Stimulated activated naive B cell treated with anti-CD40 and anti-IgM and Interleukin-4, amounts not matched to agents 10 μg/mL and 1 μg/mL and 100 μg/mL, for 72 hours (primary cell): ENCODE measurements at regions not wholly inside any gene's neighbourhood (a gene's known extent, or its start where the extent isn't known, plus 50 kb on each side); places are given as distances from the start of the nearest gene placed in this dataset.
"Not testable (repeated sequence)": the region's sequence is repeated elsewhere in the genome, so short reads cannot be mapped to it uniquely, and the experiment has no call there.

Source experiments
- ATAC-seq, 2 donors: fragments of 150-1000 bp; cut with Tn5 transposase; replicated peaks; 2 replicates each; pipeline ENCODE4 v1.10.0; 2021; ENCODE audit warnings: moderate library complexity in 1 of 2
- DNase-seq: peaks from one replicate; pipeline ENCODE4 v3.0.0; 2021
- H3K27ac Mint-ChIP-seq: one replicate; pipeline ENCODE4 v1.8.0; 2022; ENCODE audit warnings: mild to moderate bottlenecking, mixed read lengths
- H3K27me3 Mint-ChIP-seq, 2 donors: one replicate each; pipeline ENCODE4 v1.8.0; 2022; ENCODE audit warnings: mixed read lengths in 2 of 2
- H3K36me3 Mint-ChIP-seq, 2 donors: one replicate each; pipeline ENCODE4 v1.8.0; 2022; ENCODE audit warnings: mixed read lengths in 2 of 2, mild to moderate bottlenecking in 1 of 2
- H3K4me1 Mint-ChIP-seq, 2 donors: one replicate each; pipeline ENCODE4 v1.8.0; 2022; ENCODE audit warnings: mixed read lengths in 2 of 2, mild to moderate bottlenecking in 1 of 2
- H3K4me3 Mint-ChIP-seq, 2 donors: one replicate each; pipeline ENCODE4 v1.8.0; 2022; ENCODE audit warnings: mild to moderate bottlenecking in 2 of 2, mixed read lengths in 2 of 2, moderate library complexity in 1 of 2
- H3K9me3 Mint-ChIP-seq, 2 donors: one replicate each; pipeline ENCODE4 v1.8.0; 2022; ENCODE audit warnings: mixed read lengths in 2 of 2, mild to moderate bottlenecking in 1 of 2

DNA sequence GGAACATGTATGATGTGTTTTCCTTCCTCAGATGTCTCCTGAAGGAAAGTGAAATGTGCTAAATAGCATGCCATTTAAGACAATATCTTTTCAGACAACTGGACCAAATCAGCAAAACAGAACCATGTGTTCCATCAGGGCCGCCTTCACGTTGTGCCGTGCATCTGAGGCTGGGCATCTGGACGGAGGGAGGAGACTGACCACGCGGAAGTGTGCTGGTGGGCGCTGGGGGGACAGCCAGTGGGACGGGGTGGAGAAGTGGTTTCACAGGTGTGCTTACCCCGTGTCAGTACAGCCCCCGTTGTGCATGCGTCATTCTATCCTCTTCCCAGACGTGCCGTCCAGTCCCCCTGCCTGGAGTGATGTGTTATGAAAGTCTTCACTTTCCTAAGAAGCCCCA, 342.1 kb upstream of the FAT1 start:
- Mint-ChIP-seq H3K27ac (no peak overlapping the region), H3K4me3 (no peak overlapping the region), H3K9me3 (peaks cover 0 to 5% of the 10 kb centered on the region in 2 donors), H3K27me3 (no peaks in the 10 kb centered on the region), H3K36me3 (no peaks in the 10 kb centered on the region), H3K4me1 (no peaks in the 10 kb centered on the region)
- ATAC-seq (no peak), DNase-seq (no peak)

DNA sequence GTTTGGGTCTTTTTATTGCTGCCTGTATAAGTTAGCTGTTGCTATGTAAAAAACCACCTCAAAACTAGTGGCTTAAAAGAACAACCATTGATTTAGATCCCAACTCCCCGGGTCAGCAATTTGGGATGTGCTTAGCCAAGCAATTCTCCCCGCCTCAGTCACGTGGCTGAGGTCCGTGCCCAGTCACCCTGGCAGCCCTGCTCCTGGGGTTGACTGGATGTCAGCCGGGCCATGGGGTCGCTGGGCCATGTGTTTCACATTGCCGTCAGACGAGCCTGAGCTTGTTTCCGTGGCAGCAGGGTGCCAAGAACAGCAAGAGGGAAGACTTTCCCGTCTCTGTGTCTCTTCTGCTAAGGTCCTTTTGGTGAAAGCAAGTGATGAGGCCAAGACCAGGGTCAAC, 345.7 kb upstream of the FAT1 start:
- Mint-ChIP-seq H3K9me3 (peaks cover 2 to 7% of the 10 kb centered on the region in 2 donors), H3K27me3 (no peaks in the 10 kb centered on the region), H3K27ac (no peak overlapping the region), H3K4me3 (no peak overlapping the region), H3K4me1 (no peaks in the 10 kb centered on the region), H3K36me3 (no peaks in the 10 kb centered on the region)
- no peak for DNase-seq
- no peak for ATAC-seq

- Mint-ChIP-seq H3K9me3 (peaks cover 2 to 7% of the 10 kb centered on the region in 2 donors), H3K27ac (no peak overlapping the region), H3K4me1 (no peaks in the 10 kb centered on the region), H3K27me3 (no peaks in the 10 kb centered on the region), H3K36me3 (no peaks in the 10 kb centered on the region), H3K4me3 (no peak overlapping the region)
- ATAC-seq (no peak), DNase-seq (no peak)
These were observed 346.5 kb upstream of the FAT1 start for GRCh38 chr4:187070158-187070557.

DNA sequence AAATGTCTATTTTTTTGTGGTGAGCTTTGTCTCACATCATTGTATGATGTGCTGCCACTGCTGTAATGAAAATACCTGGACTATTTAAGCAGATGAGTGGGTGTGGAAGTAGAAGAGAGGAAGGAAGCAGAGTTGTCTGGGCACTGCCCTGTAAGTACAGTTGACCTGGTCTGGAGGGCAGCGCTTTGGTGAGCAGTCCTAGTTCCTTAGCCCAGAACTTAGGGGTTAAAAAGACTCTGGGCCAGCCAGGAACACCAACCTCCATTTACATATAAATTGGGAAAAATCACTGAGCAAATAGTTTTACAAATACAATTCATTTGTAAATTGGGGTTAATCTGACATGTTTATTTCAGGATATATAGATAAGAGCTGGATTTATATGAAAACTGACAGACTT, 347.1 kb upstream of the FAT1 start:
- Mint-ChIP-seq H3K4me3 (no peak overlapping the region), H3K4me1 (no peaks in the 10 kb centered on the region), H3K36me3 (no peaks in the 10 kb centered on the region), H3K27me3 (no peaks in the 10 kb centered on the region), H3K9me3 (peaks cover 2 to 7% of the 10 kb centered on the region in 2 donors), H3K27ac (no peak overlapping the region)
- DNase-seq (no peak), ATAC-seq (no peak)

DNA sequence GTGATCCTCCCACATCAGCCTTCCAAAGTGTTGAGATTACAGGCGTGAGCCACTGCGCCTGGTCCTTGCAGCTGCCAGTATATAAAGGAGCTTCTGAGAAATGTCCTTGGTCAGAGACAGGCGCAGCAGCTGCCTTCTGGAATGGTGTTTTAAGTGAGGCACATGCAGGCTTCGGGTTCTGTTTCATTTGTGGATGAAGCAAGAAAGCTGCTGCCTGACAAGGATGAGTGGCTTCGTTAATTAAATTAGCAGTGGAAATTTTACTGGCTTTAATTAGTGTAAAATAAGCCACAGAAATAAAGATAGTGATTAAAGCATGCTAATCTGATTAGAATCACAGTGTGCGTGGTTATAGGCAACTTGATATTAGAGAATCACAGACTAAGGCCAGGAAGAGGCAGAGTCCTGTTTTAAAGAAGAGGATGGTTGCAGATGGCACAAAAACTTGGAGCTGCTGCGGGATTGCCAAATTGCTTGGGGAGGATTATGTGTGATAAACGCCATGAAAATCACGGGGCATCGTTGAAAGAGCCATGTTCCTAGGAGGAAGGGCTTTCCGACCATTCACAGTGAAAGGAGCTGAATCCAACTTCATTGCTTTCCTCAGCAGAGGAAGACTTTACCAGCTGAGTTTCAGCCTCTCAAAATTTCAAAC, 348.4 kb upstream of the FAT1 start:
- Mint-ChIP-seq H3K9me3 (peaks cover 2 to 7% of the 10 kb centered on the region in 2 donors), H3K4me3 (no peak overlapping the region), H3K27me3 (no peaks in the 10 kb centered on the region), H3K36me3 (no peaks in the 10 kb centered on the region), H3K27ac (no peak overlapping the region), H3K4me1 (no peaks in the 10 kb centered on the region)
- DNase-seq (no peak), ATAC-seq (no peak)

DNA sequence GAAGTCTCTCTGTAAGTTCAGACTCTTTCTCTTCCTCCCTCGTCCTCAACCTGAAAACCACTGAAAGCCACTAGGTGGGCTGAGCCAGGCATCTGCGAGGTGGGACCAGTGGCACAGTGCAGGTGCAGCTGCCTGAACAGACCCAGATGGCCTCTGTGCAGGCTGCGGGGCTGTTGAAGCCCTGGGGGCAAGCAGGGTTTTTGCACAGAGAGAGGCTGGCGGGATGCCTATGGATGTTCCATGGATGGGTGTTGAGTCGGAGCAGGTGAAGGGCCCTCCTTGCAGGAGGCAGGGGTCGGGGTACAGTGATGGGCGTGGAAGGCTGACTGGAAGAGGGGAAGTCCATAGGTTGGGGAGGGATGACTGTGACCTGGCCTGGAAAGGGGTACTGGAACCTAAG, 350.2 kb upstream of the FAT1 start:
- no peaks in the 10 kb centered on the region for H3K27me3 Mint-ChIP-seq
- H3K4me1 Mint-ChIP-seq: no peaks in the 10 kb centered on the region
- no peak overlapping the region for H3K27ac Mint-ChIP-seq
- H3K9me3 Mint-ChIP-seq: peaks cover 3 to 10% of the 10 kb centered on the region in 2 donors
- no peaks in the 10 kb centered on the region for H3K36me3 Mint-ChIP-seq
- DNase-seq: no peak
- H3K4me3 Mint-ChIP-seq: no peak overlapping the region
- ATAC-seq: no peak

DNA sequence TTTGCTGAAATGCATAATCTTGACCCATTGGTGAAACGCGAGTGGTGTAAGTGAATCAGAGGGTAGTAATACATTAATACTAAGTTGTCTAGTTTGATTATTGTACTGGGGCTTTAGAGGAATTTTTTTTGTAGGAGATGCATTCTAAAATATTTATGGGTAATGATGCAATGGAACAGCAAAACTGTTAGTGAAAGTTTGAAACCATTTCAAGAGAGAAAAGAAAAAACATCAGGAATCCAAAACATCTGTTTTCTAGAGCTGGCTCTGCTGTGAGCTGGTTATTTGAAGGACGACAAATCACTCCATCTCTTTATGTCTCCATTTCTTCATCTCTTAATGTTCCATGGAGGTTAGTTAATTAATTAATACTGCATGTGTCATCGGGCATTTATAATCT, 351.9 kb upstream of the FAT1 start:
- DNase-seq: no peak
- Mint-ChIP-seq H3K4me3 (no peak overlapping the region), H3K27ac (no peak overlapping the region), H3K27me3 (no peaks in the 10 kb centered on the region), H3K36me3 (no peaks in the 10 kb centered on the region), H3K9me3 (peaks cover 3 to 10% of the 10 kb centered on the region in 2 donors), H3K4me1 (no peaks in the 10 kb centered on the region)
- ATAC-seq: no peak

- peaks cover 3 to 10% of the 10 kb centered on the region in 2 donors for H3K9me3 Mint-ChIP-seq
- no peaks in the 10 kb centered on the region for H3K27me3 Mint-ChIP-seq
- no peak for ATAC-seq
- H3K36me3 Mint-ChIP-seq: no peaks in the 10 kb centered on the region
- DNase-seq: no peak
- H3K4me3 Mint-ChIP-seq: no peak overlapping the region
- H3K27ac Mint-ChIP-seq: no peak overlapping the region
- H3K4me1 Mint-ChIP-seq: no peaks in the 10 kb centered on the region
These were observed 354.2 kb upstream of the FAT1 start for GRCh38 chr4:187077744-187078401.

DNA sequence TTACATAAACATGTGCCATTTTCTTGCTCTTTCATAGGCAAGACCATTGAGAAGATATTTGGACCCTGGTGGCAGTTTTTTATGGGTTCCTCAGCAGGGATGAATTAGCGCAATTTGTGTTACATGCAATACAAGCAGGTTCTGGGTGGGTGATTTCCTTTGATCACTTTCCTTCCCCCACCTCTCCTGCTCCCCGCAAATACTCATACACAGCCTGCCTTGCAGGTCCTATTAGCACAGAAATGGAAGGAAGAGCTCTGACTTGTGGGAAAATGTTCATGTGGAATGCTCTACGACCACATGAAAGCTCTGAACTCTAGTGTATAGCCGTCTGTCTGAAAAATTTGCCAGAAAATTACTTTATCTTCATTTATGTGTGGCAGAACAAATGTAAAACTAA, 361.0 kb upstream of the FAT1 start:
- Mint-ChIP-seq H3K27ac (no peak overlapping the region), H3K4me3 (no peak overlapping the region), H3K9me3 (no peaks in the 10 kb centered on the region), H3K4me1 (no peaks in the 10 kb centered on the region), H3K27me3 (no peaks in the 10 kb centered on the region), H3K36me3 (no peaks in the 10 kb centered on the region)
- ATAC-seq (no peak), DNase-seq (no peak)

GRCh38 chr4:187085339-187085738, 361.7 kb upstream of the FAT1 start:
- no peaks in the 10 kb centered on the region for H3K27me3 Mint-ChIP-seq
- H3K36me3 Mint-ChIP-seq: no peaks in the 10 kb centered on the region
- no peak overlapping the region for H3K4me3 Mint-ChIP-seq
- DNase-seq: no peak
- no peaks in the 10 kb centered on the region for H3K9me3 Mint-ChIP-seq
- no peak overlapping the region for H3K27ac Mint-ChIP-seq
- no peaks in the 10 kb centered on the region for H3K4me1 Mint-ChIP-seq
- ATAC-seq: no peak

- peaks cover 0 to 4% of the 10 kb centered on the region in 2 donors for H3K9me3 Mint-ChIP-seq
- ATAC-seq: no peak
- H3K27ac Mint-ChIP-seq: no peak overlapping the region
- no peak overlapping the region for H3K4me3 Mint-ChIP-seq
- no peaks in the 10 kb centered on the region for H3K27me3 Mint-ChIP-seq
- no peaks in the 10 kb centered on the region for H3K4me1 Mint-ChIP-seq
- DNase-seq: no peak
- no peaks in the 10 kb centered on the region for H3K36me3 Mint-ChIP-seq
These were observed 362.5 kb upstream of the FAT1 start for GRCh38 chr4:187086151-187086550.

DNA sequence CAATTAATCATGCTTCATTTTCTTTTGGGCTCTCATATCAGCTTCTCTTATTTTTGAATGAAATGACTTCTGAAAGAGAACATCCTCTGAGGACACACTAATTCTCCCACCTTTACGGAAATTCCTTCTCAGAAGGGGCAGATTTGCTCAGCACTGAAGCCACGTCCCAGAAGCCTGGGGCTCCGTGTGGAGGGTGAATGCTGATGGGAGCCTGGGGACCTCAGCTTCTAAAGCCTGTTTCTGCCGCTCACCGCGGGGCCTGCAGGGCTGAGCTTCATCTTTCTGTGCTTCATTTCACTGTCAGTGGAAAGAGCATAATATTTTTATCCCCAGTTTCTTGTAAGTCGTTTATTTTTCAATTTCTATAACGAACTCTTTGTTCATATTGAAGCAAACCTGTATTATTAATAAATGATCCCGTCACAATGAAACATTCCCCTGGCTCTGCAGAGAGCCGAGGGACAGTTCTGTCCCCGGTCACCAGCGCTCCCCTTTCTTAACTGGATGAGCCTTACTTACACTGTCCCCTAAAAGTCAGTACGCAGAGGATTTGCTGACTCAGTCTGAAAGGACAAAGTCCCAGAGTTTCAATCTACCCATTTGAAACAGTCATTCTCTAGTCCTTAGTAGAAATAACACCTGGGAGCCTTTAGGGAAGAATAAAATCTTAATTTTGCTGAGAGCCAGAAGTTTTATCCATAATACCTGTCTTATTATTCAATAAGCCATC, 364.6 kb upstream of the FAT1 start:
- ATAC-seq (no peak), DNase-seq (no peak)
- no peak overlapping the region for H3K4me3 Mint-ChIP-seq
- H3K9me3 Mint-ChIP-seq: peaks cover 0 to 4% of the 10 kb centered on the region in 2 donors
- no peaks in the 10 kb centered on the region for H3K36me3 Mint-ChIP-seq
- no peaks in the 10 kb centered on the region for H3K4me1 Mint-ChIP-seq
- H3K27me3 Mint-ChIP-seq: no peaks in the 10 kb centered on the region
- no peak overlapping the region for H3K27ac Mint-ChIP-seq

DNA sequence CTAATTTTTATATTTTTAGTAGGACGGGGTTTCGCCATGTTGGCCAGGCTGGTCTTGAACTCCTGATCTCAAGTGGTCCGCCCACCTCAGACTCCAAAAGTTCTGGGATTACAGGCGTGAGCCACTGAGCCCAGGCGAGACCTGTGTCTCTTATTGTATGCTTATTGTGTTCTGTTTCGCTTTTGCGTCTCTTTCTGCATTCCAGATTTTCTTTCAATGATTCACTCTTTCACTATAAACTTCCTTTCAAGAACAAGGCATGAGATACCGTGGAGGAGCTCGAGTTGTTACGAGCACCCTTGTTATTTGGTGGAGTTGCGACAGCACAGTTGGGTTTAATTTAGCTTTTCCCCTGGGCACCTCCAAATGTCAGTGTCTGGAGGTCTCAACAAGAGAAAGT, 366.7 kb upstream of the FAT1 start:
- no peak overlapping the region for H3K27ac Mint-ChIP-seq
- H3K9me3 Mint-ChIP-seq: peaks cover 0 to 6% of the 10 kb centered on the region in 2 donors
- no peak overlapping the region for H3K4me3 Mint-ChIP-seq
- ATAC-seq (no peak), DNase-seq (no peak)
- no peaks in the 10 kb centered on the region for H3K27me3 Mint-ChIP-seq
- no peaks in the 10 kb centered on the region for H3K4me1 Mint-ChIP-seq
- H3K36me3 Mint-ChIP-seq: no peaks in the 10 kb centered on the region

DNA sequence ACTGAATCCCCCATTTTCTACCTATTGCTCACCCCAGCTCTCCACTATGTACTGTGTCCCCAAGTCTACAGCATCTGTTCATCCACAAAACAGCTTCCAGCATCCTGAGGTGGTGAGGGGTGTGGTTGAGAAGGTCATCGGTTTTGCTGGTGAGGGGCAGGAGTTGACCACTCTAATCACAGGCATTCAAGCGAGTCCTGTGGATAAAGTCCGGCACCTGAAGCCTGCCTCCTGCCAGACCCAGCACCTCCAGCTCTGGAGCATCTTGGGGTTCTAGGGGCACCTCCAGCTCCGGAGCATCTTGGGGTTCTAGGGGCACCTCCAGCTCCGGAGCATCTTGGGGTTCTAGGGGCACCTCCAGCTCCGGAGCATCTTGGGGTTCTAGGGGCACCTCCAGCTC, 367.2 kb upstream of the FAT1 start:
- H3K27ac Mint-ChIP-seq, DNase-seq, H3K27me3 Mint-ChIP-seq, H3K4me3 Mint-ChIP-seq, H3K36me3 Mint-ChIP-seq, H3K4me1 Mint-ChIP-seq, H3K9me3 Mint-ChIP-seq, ATAC-seq: not testable (repeated sequence)

- Mint-ChIP-seq H3K27ac (no peak overlapping the region), H3K4me3 (no peak overlapping the region), H3K27me3 (no peaks in the 10 kb centered on the region), H3K9me3 (peaks cover 3 to 12% of the 10 kb centered on the region in 2 donors), H3K4me1 (no peaks in the 10 kb centered on the region), H3K36me3 (no peaks in the 10 kb centered on the region)
- no peak for DNase-seq
- no peak for ATAC-seq
These were observed 370.5 kb upstream of the FAT1 start for GRCh38 chr4:187094144-187094543.
